AG20443 (cell line): ENCODE measurements at regions not wholly inside any gene's neighbourhood (a gene's known extent, or its start where the extent isn't known, plus 50 kb on each side); places are given as distances from the start of the nearest gene placed in this dataset.

Experiments used
- DNase-seq: peaks from one replicate; pipeline ENCODE4 v3.0.0; 2012; ENCODE audit warnings: low spot score, mixed read lengths

DNA sequence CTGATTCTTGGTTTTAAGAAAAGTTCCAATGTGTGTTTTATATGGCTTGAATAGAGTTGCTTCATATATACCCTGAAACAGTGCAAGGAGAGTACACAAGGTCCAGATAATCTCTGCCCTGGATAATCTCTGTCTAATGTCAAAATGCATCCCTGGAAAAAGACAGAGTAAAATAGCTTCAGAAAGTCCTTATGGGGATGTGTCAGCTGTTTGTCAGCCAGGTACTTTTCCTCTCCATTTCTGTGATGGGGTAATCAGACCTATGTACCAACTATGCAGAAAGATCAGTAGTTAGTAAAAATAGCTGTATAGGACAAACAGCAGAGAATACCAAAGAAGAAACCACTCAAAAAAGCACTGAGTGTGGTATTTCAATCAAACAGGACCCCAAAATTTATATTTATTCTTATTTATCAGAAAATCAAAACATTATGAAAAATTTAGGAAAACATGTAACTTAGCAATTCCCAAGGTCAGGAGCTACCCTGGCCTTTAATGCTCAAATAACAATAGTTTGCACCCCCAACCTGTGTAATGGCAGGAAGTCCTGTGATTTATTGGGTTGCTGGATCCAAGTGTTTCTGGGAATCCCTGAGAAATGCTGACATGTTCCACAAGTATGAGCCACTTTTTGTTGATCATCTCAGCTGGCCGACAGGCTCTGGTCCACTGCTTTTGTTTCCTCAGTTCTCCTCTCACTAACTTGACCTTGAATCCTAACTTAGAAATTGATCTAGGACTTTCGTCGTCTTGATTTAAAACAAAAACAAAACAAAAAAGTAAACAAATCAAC is 69.6 kb downstream of the MDH1 start:
- DNase-seq: peak; percentile 35

DNA sequence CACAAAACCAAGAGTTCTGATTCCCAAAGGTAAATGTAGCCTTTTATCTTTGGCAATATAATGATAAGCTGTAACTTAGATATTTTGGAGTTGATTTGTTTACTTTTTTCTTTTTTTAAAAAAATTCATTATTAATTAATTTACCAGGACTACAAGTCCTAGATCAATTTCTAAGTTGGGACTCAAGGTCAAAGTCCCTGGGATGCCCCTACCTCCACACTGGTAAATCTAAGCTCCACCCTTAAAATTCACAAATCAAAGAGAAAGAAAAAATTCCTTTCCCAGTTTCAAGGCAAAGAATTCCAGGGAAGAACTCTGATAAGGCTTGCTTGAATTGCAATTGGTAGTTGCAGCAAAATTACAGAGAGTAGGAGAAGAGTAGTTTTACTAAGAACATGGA is 71.3 kb downstream of the MDH1 start:
- DNase-seq: no peak

DNA sequence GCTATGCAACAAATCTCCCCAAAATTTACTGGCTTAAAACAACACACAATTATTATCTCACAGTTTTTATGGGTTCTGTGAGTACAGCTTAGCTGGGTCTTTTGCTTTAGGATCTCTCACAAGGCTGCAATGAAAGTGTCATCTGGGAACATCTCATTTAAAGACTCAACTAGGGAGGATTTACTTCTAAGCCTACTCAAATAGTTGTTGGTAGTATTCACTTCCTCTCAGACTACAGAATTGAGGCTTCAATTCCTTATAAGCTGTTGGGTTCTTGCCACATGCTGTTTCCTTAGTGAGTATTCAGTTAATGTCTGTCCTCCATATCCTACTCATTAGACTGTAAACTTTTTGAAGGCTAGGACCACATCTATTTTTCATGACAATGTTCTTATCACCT is 72.3 kb downstream of the MDH1 start:
- peak; percentile 56 for DNase-seq

DNA sequence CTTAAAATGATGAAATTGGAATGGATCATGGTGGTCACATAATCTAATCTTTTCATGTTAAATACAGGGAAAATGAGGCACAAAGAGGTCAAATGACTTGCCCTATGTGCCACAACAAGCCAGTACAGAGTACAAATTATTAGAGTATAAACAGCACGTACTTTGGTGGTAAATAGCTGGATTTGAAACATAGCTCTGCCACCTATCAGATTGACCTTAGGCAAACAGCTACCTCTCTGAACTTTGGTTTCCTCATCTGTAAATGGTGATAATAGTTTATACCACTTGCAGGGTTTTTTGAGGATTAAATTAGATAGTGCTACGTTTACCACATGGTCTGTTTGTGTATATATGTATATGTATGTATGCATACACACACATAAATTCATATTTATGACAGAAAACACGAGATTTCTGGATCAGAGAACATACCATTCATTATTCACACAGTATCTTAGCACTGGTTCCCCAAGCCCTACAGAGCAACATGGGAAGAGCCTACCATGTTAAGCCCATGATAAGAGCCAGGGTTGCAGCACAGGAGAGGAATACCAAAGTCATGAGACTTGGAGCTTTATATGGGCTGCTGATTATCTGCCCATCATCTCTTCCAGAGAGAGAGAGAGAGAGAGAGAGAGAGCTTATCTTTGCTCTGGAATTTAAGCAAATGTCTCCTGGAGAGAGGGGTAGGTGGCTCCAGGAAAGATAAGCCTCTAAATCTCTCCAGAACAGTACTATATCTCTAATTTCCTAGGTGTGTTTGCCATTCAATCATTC is 73.5 kb downstream of the MDH1 start:
- no peak for DNase-seq

DNA sequence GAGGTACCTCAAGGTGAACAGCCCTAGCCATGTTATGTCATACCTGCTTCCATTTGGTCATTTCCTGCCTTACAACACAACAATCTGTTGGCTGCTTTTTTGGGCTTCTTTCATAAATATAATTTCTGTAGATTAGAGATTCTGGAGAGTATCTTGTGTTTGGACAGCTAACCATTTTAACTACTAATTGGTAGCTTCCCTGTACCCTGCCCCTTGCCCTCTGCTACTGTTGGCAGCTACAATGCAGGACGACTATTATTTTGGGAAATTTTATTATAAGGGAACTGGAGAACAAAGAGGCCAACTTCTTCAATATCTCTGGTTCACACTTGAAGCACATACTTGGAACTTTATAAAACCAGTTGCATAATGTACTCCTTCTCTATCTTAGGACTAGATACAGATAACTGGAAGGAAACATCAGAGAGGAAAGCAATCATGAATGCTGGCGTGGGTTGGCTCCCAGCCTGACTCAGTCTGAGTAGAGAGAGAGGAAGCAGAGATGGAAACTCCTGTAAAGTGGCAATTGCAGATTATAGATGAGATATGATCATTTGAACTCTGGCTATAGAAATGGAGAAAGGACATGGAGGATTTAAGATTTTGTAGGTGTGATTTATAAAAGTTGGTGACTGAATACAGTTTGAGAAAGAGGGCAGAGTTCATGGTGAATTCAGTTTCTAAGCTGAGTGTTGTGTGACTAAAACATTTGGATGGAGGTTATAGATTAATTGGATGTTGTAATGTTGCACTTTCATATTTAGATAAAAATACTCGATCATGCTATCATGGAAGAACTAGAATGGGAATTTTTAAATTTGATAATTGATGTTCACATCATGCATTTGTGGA is 74.5 kb downstream of the MDH1 start:
- no peak for DNase-seq

DNA sequence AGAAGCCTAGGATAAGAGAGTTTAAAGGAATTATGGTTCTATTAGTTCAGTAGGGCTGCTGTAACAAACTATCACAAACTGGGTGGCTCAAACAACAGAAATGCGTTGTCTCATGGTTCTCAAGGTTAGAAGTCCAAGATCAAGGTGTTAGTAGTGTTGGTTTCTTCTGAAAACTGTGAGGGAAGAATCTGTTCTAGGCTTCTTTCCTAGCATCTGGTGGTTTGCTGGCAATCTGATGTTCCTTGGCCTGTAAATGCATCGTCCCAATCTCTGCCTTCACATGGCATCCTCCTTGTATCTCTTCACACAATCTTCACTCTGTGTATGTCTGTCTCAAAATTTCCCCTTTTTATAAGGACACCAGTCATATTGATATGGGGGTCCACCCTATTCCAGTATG is 76.3 kb downstream of the MDH1 start:
- DNase-seq: no peak

DNA sequence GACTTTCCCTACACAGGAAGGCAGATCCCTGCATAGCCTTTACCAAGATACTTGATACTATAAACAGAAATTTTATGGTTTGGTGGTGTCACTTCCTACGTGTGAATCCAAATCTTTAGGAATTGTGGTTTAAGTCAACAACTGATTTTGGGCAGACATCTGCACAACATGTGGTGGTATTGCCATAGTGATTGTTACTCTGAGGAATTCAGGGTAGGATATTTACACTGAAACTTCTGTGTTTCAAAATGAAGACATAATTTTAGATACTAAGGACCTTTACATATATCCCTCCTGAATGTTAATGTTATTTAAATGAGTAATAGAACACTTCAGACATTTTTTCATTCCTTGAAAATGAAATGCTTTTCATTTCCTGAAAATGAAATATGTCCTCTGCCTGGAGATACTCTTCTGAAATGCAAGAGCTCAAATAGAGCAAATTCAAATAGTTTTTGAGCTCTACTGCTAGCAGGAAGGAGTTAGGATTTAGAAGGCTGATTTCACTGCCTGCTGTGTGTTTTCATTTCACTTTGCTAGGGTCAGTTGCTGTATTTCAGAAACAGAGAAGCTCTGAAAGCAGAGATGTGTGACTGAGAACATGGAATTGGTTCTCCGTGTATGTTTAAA is 77.2 kb downstream of the MDH1 start:
- DNase-seq: peak; percentile 67

DNA sequence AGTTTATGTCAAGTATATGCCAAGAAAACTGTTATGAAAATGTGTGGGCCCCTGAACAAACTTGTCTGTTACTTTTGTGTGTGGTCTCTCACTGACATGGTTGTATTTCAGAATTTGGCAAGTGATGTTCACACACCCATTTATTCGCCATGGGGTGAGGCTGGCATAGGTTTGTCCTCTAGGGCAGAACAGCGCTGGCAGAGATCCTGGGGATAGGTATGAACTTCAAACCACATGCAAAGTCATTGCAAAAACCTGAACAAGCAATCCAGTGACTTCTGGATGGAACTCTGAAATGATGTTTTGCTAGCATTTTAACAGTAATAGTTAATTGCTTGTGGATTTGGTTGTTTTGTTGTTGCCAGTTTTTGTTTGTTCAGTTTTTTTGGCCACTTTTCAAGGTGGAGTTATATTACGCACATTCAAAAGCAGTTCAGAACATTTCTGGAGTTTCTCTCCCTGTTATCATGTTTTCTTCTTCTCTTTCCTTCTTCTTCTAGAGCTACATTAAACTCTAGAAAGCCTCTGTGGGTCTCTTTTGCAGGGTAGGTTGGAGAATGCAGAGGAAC is 78.5 kb downstream of the MDH1 start:
- peak; percentile 16 for DNase-seq

DNA sequence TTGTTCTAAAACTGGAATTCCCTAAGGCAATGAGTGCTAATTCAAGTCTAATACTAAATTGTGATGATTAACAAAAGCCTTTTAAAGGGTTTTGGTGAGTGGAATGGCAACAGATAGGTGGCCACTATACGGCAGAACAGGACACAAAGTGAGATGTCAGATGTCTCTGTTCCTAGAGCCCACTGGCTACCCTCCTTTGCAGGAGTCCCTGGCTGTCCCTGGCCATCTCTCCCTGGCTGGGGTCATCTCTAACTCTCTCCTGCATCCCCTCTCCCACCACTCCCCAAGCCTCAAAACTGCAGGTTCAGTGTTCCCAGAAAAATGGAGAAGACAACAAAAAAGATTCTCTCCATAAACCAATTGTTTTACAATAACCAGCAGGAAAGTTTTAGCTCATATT is 79.2 kb downstream of the MDH1 start:
- no peak for DNase-seq

DNA sequence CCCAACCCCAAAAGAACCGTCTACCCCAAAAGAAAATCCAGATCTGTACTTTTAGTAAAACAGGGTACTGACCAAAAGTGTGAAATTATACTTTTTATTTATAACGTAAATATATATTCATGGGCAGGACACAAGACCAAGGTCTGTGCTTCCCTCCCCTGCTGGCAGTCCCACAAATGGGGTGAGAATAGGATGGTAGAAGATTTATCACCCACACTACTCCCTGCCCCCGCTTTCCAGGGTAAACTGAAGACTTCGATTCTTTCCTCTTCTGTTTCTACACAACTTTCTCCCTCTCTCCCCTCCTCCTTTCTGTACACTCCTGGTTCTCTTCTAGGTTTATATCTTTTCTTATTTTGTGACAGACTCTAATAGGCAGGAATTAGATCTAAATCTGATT is 79.7 kb downstream of the MDH1 start:
- no peak for DNase-seq

DNA sequence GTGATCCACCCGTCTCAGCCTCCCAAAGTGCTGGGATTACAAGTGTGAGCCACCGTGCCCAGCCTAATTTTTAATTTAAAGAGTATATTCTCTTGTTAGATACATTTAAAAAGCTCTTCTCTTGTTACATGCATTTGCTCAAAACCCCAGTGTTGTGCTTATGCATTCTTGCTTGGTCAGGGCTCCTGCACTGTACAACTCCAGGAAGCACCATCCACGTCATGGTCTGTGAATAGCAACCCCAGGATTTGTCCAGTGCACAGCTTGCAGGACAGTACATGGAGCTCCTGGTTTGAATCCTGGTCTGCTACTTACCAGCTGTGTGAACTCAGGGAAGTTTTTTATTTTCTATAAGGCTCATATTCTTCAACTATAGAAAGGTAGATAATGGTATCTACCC is 80.8 kb downstream of the MDH1 start:
- no peak for DNase-seq

DNA sequence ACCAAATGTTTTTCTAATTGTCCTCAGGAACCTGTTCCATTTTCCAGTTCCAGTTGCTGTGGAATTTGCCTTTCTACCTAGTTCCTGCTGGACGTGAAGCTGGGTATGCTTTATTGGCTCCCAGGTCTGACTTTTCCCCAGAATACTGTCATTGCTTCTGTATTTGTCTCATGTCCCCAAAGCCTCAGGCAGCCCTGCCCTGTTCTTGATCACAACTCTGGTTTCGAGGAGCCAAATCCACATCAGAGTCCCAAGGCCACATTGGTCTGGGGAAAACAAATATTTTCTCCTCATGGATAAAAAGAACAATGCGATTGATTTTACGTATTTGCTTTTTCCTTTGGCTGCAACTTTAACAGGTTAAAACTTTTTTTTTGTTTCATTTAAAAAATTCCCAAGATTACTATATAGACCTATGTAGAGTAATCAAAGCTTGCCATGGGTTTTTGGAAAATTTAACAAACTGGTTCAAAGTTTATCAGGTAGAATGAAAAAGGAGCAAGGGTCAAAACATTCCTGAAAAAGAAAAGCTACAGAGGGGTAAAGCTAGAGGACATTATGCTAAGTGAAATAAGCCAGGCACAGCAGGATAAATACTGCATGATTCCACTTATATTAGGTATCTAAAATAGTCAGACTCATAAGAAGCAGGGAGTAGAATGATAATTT is 85.2 kb downstream of the MDH1 start:
- no peak for DNase-seq

DNA sequence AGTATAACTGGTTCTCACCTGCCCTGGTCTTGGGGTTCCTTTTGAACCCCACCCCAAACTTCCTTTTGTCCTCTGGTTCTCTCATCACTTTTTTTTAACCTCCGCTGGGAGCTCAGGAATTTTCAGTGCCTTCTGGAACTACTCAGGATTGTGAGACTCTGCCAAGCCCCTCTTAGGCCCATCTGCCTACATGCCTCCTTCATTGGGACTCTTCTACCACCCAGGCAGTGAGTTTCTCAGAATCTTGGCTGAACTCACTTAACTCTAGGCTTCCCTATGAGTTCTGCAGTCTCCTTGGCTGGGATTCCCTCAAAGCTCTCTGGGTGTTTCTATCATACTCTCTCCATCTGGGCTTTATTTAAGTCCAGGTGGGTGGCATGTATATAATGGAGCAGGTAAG is 86.3 kb downstream of the MDH1 start:
- DNase-seq: no peak

DNA sequence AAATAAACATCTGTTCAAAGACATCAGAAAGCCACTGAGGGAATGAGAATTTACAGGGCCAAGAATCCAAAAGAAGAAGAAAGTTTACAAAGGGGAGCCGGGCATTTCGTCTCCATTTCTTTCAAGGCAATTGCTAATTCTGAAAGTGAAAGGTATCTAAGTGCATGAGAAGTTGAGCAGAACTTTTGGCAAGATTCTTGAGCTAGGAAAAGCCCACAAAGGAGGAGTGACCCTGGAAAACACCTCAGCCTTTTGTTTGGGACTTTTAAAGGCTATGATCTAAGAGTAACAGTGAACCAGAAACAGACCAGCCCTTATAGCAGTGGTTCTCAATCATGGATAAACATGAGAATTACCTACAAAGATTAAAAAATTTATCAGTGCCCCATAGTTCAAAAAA is 87.4 kb downstream of the MDH1 start:
- no peak for DNase-seq

DNA sequence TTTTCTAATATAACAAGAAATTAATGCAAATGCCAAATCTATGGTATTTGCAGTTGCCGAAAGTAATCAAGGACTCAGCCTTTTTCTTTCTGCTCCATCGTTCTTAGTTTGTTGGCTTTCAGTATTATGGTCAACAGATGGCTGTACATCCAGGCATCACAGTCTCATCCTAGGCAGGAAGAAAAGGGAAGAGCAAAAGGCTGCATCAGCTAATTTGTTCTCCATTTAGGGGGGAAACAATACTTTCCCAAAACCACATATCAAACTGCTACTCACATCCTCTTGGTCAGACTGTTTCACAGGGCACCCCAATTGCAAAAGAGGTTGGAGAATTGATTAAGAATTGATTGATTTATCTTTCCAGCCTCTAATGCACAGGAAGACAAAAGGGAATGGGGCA is 89.3 kb downstream of the MDH1 start:
- no peak for DNase-seq

DNA sequence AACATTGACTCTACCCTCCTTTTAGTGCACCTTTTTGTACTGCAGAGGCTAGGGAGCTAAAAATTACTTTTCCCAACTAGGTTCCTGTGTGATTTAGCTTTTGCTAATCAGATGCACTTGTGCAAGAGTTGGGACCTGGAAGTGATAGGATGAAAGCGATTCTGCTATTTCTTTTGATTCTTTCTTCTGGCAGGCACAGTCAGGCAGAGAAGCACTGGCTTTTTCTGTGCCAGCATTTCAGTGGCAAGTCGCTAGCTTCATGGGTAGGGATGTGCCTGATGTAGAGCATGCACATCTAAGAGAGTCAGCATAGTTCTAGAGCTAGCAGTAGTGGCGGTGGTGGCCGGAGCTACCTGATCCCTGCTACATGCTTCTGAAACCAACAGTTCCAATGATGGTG is 89.8 kb downstream of the MDH1 start:
- DNase-seq: no peak

DNA sequence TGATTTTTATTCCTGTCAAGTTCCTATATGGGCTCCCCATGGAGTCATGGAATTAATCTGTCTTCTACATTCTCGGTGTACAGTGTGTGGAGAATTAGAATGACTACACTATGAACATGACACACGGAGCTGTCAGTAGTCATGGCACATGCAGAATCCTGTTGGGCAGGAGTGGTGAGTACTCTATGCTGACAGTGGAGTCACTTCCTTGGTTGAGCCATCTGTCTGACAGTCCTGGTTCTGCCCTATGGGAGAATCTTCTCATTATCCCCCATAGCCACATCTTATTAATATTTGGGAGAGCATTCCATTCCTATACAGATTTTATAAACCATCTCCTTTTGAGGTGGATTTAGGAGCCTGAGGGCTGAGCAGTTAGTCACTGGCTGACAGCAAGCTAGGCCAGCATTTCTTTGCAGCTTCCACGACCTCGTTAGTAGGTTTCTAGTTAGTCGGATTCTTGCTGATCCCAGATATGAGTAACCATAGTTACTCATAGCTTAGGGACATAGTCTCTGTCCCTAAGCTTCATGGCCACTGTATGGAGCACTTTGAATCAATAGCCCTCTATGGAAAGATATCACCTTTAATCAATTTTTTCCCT is 90.6 kb downstream of the MDH1 start:
- DNase-seq: peak; percentile 57

DNA sequence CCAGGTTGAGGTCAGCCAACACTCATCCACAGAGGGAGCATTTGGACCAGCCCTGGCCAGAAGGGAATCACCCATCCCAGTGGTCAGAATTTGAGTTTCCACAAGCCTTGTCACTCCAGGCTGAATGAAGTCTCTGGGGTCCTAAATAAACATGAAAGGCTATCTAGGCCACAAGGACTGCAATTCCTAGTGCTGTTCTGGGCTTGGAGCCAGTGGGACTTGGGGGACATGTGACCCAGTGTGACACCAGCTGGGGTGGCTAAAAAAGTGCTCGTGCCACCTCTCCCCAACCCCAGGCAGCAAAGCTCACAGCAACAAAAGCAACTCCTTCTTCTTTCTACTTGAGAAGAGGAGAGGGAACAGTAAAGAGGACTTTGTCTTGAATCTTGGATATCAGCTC is 91.7 kb downstream of the MDH1 start:
- no peak for DNase-seq

DNA sequence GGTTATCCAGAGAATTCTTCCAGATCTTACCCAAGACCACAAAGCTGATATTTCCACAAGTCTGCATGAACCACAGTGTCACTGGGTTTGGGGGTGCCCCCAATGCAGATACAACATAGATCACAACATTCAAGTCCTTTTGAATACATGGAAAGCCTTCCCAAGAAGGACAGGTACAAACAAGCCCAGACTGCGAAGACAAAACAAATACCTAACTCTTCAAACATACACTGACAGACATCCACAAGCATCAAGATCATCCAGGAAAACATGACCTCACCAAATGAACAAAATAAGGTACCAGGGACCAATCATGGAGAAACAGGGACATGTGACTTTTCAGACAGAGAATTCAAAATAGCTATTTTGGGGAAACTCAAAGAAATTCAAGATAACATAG is 93.1 kb downstream of the MDH1 start:
- DNase-seq: no peak

DNA sequence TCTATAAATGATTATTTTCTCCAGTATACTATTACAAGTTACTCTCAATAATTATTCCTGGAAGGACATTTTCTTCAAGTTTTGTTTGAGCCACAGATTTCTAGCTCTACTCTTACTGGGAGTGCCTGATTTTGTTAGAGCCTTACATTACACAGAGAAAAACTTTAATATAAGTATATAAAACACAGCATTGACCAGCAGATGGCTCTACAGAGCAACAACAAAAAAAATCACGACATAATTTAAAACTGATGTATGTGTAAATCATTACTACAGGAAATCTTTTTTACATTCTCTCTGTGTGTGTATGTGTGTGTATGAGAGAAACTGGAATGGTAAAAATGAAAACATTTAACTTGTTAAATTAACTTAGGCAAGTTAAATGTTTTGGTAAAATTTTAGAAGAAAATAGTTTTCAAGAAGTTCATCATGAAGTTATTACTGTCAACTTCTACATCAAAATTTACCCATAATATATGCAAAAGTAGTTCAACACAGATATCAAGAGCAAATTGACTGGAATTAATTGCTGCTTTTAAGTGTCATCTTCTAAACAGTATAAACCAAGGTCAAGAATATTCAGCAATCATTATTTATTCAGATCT is 103.3 kb downstream of the MDH1 start:
- peak; percentile 56 for DNase-seq

DNA sequence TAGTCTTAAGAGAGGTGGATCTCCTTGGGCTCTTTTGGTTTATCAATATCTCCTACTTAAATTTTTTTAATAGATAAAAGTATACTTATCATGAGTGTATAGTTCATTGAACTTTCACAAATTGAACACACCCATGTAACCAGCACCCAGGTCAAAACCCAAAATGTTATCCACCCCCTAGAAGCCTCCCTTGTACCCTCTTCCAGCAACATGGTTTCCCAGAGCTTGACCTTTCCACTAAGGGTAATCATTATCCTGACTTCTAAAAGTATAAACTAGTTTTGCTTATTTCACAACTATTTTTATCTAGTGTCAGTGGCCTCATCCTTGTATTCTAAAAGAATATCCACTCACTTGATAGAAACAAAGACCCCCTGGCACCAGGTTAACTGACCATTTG is 106.8 kb downstream of the MDH1 start:
- DNase-seq: no peak
